ENCODE measurements at regions not wholly inside any gene's neighbourhood (a gene's known extent, or its start where the extent isn't known, plus 50 kb on each side); places are given as distances from the start of the nearest gene placed in this dataset.
"Not testable (repeated sequence)": the region's sequence is repeated elsewhere in the genome, so short reads cannot be mapped to it uniquely, and the experiment has no call there.

- DNase-seq, result no peak
Observed at GRCh38 chr1:238991765-238992495, 394.4 kb upstream of the CHRM3 start.

GRCh38 chr1:238985312-238985711, 401.1 kb upstream of the CHRM3 start:
- no peak for DNase-seq

- DNase-seq, result no peak
Observed at GRCh38 chr1:238982736-238983135, 403.6 kb upstream of the CHRM3 start.

- no peak for DNase-seq
Observed at GRCh38 chr1:238981317-238981933, 404.9 kb upstream of the CHRM3 start.

GRCh38 chr1:238980053-238980452, 406.3 kb upstream of the CHRM3 start:
- no peak for DNase-seq

- DNase-seq, result no peak
Observed at GRCh38 chr1:238964631-238965030, 421.7 kb upstream of the CHRM3 start.

- no peak for DNase-seq
Observed at GRCh38 chr1:238962941-238963340, 423.4 kb upstream of the CHRM3 start.

- DNase-seq, result no peak
Observed at GRCh38 chr1:238961790-238962189, 424.6 kb upstream of the CHRM3 start.

- DNase-seq, result no peak
Observed at GRCh38 chr1:238960071-238960470, 426.3 kb upstream of the CHRM3 start.

GRCh38 chr1:238955934-238956333, 430.4 kb upstream of the CHRM3 start:
- DNase-seq, result no peak

GRCh38 chr1:238954865-238955264, 431.5 kb upstream of the CHRM3 start:
- no peak for DNase-seq

GRCh38 chr1:238953448-238954010, 432.8 kb upstream of the CHRM3 start:
- no peak for DNase-seq

- DNase-seq, result no peak
Observed at GRCh38 chr1:238951809-238952208, 434.6 kb upstream of the CHRM3 start.

GRCh38 chr1:238950784-238951183, 435.6 kb upstream of the CHRM3 start:
- no peak for DNase-seq

GRCh38 chr1:238950017-238950416, 436.4 kb upstream of the CHRM3 start:
- no peak for DNase-seq

- DNase-seq, result no peak
Observed at GRCh38 chr1:238944028-238944427, 442.3 kb upstream of the CHRM3 start.

- DNase-seq, result no peak
Observed at GRCh38 chr1:238927899-238928298, 458.5 kb upstream of the CHRM3 start.

GRCh38 chr1:238916828-238917227, 469.5 kb upstream of the CHRM3 start:
- DNase-seq, result no peak

- no peak for DNase-seq
Observed at GRCh38 chr1:238914346-238914745, 472.0 kb upstream of the CHRM3 start.

- no peak for DNase-seq
Observed at GRCh38 chr1:238913210-238913609, 473.2 kb upstream of the CHRM3 start.

- DNase-seq, result no peak
Observed at GRCh38 chr1:238912148-238912547, 474.2 kb upstream of the CHRM3 start.

- not testable (repeated sequence) for DNase-seq
Observed at GRCh38 chr1:238902752-238903151, 483.6 kb upstream of the CHRM3 start.

GRCh38 chr1:238900334-238900865, 486.0 kb upstream of the CHRM3 start:
- no peak for DNase-seq

- DNase-seq, result no peak
Observed at GRCh38 chr1:238898856-238899255, 487.5 kb upstream of the CHRM3 start.

Data from SHP77 treated with DMSO at 0.1 percent for 48 hours (cell line).